GM08714 (cell line): ENCODE measurements at regions not wholly inside any gene's neighbourhood (a gene's known extent, or its start where the extent isn't known, plus 50 kb on each side); places are given as distances from the start of the nearest gene placed in this dataset.
"Not testable (repeated sequence)": the region's sequence is repeated elsewhere in the genome, so short reads cannot be mapped to it uniquely, and the experiment has no call there.

Experiments used
- H3K4me3 ChIP-seq: fragments of 200-500 bp; sonication (Bioruptor generic); 2 replicates; pipeline ENCODE4 v1.5.1; 2014; ENCODE audit warnings: mild to moderate bottlenecking, low read length, inconsistent platforms
- ZNF274 ChIP-seq: IDR thresholded peaks from 2 replicates; pipeline ENCODE4 v1.6.1; 2012; ENCODE audit warnings: mild to moderate bottlenecking, low read depth, low read length

GRCh38 chr6:79818471-79818870, 128.9 kb downstream of the ELOVL4 start:
- no peak overlapping the region for H3K4me3 ChIP-seq
- TF ChIP-seq ZNF274 = no peak

GRCh38 chr6:79814940-79815339, 132.4 kb downstream of the ELOVL4 start:
- no peak for TF ChIP-seq ZNF274
- no peak overlapping the region for H3K4me3 ChIP-seq

- no peak overlapping the region for H3K4me3 ChIP-seq
- no peak for TF ChIP-seq ZNF274
Measured at GRCh38 chr6:79813854-79814709, 133.3 kb downstream of the ELOVL4 start.

DNA sequence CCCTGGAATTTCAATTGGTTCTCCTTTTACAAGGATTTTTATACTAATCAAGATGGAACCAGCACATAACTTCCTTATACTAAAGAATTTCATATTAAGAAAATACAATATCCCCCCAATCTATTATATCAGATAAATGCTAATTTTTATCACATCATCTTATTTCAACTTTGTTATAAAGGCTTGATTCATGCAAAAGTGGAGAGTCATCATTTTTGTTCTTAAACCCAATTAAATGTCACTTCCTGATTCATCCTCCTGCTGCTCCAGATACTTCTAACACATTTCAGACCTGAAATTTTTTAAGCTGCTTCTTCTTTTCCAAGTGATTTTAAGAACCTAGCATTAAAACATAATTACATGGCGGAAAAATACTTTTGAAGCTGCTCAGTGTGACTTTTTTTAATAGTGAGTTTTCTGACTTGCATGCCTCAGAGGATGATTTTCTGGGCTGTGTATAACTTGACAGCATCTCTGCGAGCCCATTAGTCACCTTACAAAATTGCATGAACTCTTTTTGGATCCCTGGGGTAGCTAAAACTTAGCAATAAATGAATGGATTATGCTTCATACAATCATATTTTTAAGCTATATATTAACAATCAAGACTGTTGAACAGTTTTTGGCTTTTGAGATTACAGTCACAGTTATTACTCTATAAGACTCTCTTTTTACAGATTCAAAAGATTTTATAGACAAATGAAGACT, 134.1 kb downstream of the ELOVL4 start:
- no peak overlapping the region for H3K4me3 ChIP-seq
- TF ChIP-seq ZNF274 = no peak

- no peak overlapping the region for H3K4me3 ChIP-seq
- no peak for TF ChIP-seq ZNF274
Measured at GRCh38 chr6:79812195-79812594, 135.2 kb downstream of the ELOVL4 start.

DNA sequence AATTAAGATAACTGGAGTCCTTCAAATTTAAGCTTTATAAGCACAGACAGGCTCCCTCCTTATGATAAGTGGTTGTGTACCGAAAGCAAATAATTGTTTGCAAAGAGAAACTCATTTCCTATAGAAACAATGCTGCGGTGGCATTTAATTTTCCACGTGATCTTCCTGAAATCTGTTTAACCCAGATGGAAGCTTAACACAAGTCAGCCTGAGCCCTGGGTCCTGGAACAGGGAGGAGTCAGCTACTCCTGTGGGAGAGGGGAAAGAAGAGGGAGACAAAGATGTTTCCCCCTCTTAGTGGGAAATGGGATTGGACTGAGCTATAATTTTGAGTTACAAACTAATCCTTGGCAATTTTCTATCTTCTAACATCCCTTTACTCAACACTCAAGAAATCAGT, 136.5 kb downstream of the ELOVL4 start:
- H3K4me3 ChIP-seq = no peak overlapping the region
- no peak for TF ChIP-seq ZNF274

- no peak overlapping the region for H3K4me3 ChIP-seq
- no peak for TF ChIP-seq ZNF274
Measured at GRCh38 chr6:79810185-79810705, 137.1 kb downstream of the ELOVL4 start.

GRCh38 chr6:79808921-79809320, 138.4 kb downstream of the ELOVL4 start:
- H3K4me3 ChIP-seq = no peak overlapping the region
- TF ChIP-seq ZNF274 = no peak

GRCh38 chr6:79806661-79807060, 140.7 kb downstream of the ELOVL4 start:
- H3K4me3 ChIP-seq = not testable (repeated sequence)

DNA sequence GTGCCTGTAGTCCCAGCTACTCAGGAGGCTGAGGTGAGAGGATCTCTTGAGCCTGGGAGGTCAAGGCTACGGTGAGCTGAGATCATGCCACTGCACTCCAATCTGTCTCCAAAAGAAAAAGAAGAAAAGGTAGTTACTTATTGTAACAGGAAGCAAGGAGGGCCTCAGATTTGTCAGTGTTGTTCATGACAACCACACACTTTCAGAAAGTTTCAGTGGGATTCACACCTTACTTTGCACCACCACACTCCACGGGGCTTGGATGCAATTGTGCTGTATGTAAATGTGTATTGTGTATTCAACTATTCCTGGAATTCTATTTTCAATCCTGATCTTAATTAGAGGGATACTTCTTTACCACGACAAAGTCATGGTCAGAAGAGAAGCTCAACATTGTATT, 142.6 kb downstream of the ELOVL4 start:
- TF ChIP-seq ZNF274 = no peak
- no peak overlapping the region for H3K4me3 ChIP-seq

- no peak overlapping the region for H3K4me3 ChIP-seq
- no peak for TF ChIP-seq ZNF274
Measured at GRCh38 chr6:79803917-79804316, 143.4 kb downstream of the ELOVL4 start.

DNA sequence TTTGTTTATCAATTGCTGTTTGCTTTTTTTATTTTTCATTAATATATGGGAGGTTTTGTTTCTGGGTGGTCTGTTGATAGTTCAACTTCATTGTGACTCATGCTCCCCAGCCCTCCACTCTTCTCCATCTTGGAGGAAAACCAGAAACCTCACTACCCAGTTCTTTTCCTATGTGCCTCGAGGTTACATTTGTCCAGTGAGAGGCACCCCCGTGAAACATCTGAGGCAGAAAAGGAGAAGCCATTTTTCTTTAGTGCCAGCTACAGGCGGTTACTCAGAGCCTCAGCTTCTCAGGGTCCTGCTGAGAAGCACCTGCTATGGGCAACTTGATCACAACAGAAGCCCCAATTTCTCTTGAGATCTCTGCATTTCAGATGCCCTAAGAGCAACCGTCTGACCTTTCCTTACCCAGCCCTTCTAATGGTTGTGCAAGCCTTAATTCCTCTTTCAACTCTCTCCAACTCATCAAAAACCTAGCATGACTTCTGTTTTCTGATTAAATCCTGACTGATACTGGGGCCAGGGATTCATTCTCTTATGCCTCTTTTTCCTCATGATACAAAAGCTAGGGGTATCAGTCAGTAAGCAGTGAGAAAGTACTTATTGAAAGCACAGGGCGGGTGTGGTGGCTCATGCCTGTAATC, 144.6 kb downstream of the ELOVL4 start:
- no peak overlapping the region for H3K4me3 ChIP-seq
- no peak for TF ChIP-seq ZNF274

DNA sequence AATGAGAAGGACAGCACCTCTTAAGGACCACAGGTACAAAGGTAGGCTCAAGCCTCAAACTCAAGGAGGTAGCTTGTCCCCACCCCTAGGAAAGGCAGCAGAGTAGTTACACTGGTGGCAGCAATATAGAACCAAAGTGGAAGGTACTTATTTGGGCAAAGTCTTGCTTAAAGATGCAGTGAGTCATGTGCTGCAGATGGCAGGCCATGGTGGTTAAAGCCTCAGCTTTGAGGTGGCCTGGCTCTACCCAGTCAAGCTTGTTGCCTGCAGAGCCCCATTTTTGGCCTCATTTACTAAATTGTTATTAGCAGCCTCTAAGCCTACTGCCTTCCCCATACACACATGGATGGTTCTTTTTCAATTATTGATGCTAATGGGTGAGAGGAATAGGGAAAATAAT, 146.0 kb downstream of the ELOVL4 start:
- TF ChIP-seq ZNF274 = no peak

GRCh38 chr6:79798841-79799240, 148.5 kb downstream of the ELOVL4 start:
- H3K4me3 ChIP-seq = no peak overlapping the region
- no peak for TF ChIP-seq ZNF274

More for the DNA sequence above, 146.0 kb downstream of the ELOVL4 start:
- H3K4me3 ChIP-seq = no peak overlapping the region
